BE2C (cell line): ENCODE measurements at regions not wholly inside any gene's neighbourhood (a gene's known extent, or its start where the extent isn't known, plus 50 kb on each side); places are given as distances from the start of the nearest gene placed in this dataset.
"Not testable (repeated sequence)": the region's sequence is repeated elsewhere in the genome, so short reads cannot be mapped to it uniquely, and the experiment has no call there.

ENCODE experiments used
- DNase-seq: peaks from one replicate; pipeline ENCODE4 v3.0.0-alpha.2; 2020
- H3K27me3 ChIP-seq: fragments of 250-450 bp; sonication (Bioruptor Pico); 2 replicates; pipeline ENCODE4 v1.5.1; 2020; ENCODE audit warnings: mild to moderate bottlenecking
- H3K36me3 ChIP-seq: fragments of 250-450 bp; sonication (Bioruptor Pico); 2 replicates; pipeline ENCODE4 v1.5.1; 2020; ENCODE audit warnings: mild to moderate bottlenecking
- H3K4me1 ChIP-seq: fragments of 250-450 bp; sonication (Bioruptor Pico); 2 replicates; pipeline ENCODE4 v1.5.1; 2020
- H3K4me3 ChIP-seq: 2 replicates; pipeline ENCODE4 v1.5.1; 2011; ENCODE audit warnings: low read depth, low read length
- H3K9me3 ChIP-seq: fragments of 250-450 bp; sonication (Bioruptor Pico); 2 replicates; pipeline ENCODE4 v1.5.1; 2020
- TF ChIP-seq, protein P1 (sequence below): IDR thresholded peaks from 2 replicates; pipeline ENCODE4 v1.5.1; 2012; ENCODE audit warnings: mild to moderate bottlenecking, low read depth, low read length

DNA sequence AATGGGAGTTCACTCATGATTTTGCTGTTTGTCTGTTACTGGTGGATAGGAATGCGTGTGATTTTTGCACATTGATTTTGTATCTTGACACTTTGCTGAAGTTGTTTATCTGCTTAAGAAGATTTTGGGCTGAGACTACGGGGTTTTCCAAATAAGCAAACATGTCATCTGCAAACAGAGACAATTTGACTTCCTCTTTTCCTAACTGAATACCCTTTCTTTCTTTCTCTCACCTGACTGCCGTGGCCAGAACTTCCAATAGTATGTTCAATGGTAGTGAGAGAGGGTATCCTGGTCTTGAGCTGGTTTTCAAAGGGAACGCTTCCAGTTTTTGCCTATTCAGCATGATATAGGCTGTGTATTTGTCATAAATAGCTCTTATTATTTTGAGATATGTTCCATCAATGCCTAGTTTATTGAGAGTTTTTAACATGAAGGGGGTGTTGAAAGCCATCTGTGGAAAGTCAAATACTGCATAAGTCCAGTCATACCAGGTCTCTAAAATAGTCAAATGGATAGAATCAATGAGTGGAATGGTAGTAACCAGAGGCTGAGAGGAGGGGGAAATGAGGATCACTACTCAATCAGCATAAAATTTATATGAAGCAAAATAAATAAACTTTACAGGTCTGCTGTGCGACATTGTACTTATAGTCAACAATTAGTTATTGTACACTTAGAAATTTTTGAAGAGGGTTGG is 610.4 kb upstream of the ADGRB3 start:
- no peak overlapping the region for H3K4me3 ChIP-seq
- H3K4me1 ChIP-seq, result no peaks in the 10 kb centered on the region
- TF ChIP-seq, protein P1, sequence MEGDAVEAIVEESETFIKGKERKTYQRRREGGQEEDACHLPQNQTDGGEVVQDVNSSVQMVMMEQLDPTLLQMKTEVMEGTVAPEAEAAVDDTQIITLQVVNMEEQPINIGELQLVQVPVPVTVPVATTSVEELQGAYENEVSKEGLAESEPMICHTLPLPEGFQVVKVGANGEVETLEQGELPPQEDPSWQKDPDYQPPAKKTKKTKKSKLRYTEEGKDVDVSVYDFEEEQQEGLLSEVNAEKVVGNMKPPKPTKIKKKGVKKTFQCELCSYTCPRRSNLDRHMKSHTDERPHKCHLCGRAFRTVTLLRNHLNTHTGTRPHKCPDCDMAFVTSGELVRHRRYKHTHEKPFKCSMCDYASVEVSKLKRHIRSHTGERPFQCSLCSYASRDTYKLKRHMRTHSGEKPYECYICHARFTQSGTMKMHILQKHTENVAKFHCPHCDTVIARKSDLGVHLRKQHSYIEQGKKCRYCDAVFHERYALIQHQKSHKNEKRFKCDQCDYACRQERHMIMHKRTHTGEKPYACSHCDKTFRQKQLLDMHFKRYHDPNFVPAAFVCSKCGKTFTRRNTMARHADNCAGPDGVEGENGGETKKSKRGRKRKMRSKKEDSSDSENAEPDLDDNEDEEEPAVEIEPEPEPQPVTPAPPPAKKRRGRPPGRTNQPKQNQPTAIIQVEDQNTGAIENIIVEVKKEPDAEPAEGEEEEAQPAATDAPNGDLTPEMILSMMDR, result no peak
- no peaks in the 10 kb centered on the region for H3K36me3 ChIP-seq
- H3K9me3 ChIP-seq, result no peaks in the 10 kb centered on the region
- no peaks in the 10 kb centered on the region for H3K27me3 ChIP-seq
- DNase-seq, result no peak

DNA sequence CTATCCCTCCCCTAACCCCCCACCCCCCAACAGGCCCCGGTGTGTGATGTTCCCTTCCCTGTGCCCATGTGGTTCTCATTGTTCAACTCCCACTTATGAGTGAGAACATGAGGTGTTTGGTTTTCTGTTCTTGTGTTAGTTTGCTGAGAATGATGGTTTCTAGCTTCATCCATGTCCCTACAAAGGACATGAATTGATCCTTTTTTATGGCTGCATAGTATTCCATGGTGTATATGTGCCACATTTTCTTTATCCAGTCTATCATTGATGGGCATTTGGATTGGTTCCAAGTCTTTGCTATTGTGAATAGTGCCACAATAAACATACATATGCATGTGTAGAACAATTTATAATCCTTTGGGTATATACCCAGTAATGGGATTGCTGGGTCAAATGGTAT is 612.1 kb upstream of the ADGRB3 start:
- not testable (repeated sequence) for H3K4me1 ChIP-seq, H3K4me3 ChIP-seq, H3K27me3 ChIP-seq, H3K36me3 ChIP-seq, DNase-seq, H3K9me3 ChIP-seq

DNA sequence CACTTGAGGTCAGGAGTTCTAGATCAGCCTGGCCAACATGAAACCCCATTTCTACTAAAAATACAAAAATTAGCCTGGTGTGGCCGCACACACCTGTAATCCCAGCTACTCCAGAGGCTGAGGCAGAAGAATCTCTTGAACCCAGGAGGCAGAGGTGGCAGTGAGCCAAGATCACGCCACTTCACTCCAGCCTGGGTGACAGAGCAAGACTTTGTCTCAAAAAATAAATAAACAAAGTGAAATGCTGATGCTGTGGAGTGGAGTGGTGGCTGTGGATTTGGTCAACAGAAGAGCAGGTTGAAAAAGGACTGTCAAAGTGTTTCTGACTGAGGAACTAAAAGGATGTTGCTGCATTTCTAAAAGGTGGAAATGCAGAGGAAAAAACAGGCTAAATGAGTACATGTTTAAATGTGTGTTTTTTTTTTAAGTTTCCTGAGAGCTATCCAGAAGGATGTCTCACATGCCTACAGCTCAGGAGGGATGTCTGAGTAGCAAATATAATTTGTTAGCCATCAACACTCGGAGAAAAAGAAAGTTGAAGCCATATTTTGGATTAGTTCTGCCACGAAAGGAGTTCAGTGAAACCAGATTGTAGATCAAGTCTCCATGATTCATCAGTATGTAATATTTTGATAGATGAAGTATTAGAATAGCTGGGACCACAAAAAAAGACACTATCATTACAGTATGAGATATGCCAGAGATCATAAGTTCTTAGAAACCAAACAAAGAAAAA is 621.1 kb upstream of the ADGRB3 start:
- H3K4me3 ChIP-seq, result no peak overlapping the region
- TF ChIP-seq, protein P1, result no peak
- H3K27me3 ChIP-seq, result no peaks in the 10 kb centered on the region
- H3K4me1 ChIP-seq, result no peaks in the 10 kb centered on the region
- H3K36me3 ChIP-seq, result no peaks in the 10 kb centered on the region
- DNase-seq, result no peak
- H3K9me3 ChIP-seq, result no peaks in the 10 kb centered on the region

DNA sequence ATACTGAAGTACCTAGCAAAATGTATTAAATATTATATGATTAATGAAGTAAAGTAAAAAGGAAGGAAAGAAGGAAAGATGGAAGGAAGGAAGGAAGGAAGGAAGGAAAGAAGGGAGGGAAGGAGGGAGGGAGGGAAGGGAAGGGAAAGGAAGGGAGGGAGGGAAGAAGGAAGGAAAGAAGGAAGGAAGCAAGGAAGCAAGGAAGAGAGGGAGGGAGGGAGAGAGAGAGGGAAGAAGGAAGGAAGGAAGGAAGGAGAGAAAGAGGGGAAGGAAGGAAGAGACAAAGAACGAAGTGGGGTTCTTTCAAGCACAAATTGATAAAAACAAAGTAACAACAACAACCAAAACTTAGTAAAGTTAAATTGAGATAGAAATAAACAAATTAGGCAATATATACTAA is 622.3 kb upstream of the ADGRB3 start:
- TF ChIP-seq, protein P1, result no peak
- H3K36me3 ChIP-seq, result no peaks in the 10 kb centered on the region
- peaks cover 3% of the 10 kb centered on the region; the same call in 1 of the 2 replicates for H3K4me1 ChIP-seq
- no peak overlapping the region for H3K4me3 ChIP-seq
- H3K9me3 ChIP-seq, result no peaks in the 10 kb centered on the region
- H3K27me3 ChIP-seq, result no peaks in the 10 kb centered on the region
- DNase-seq, result no peak

DNA sequence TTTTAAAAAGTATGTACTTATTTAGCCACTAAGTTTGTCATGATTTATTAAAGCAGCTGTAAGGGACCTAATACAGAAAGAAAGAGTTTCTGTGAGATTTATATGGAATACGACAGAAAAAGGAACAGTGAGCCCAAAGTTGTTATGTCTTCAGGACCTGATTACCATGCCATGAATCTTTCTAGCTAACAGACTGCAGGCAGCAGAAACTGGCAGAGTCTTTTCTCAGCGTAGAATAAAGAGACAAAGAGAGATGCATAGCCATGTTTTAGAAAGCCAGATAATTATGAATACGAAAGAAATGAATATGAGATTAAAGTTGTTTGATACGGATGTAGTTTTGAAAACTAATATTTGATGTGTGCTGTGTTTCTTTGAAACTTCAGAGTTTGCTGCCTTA is 624.1 kb upstream of the ADGRB3 start:
- DNase-seq, result no peak
- TF ChIP-seq, protein P1, result no peak
- no peaks in the 10 kb centered on the region for H3K36me3 ChIP-seq
- no peak overlapping the region for H3K4me3 ChIP-seq
- peaks cover 7% of the 10 kb centered on the region; the same call in 1 of the 2 replicates for H3K4me1 ChIP-seq
- no peaks in the 10 kb centered on the region for H3K9me3 ChIP-seq
- no peaks in the 10 kb centered on the region for H3K27me3 ChIP-seq

DNA sequence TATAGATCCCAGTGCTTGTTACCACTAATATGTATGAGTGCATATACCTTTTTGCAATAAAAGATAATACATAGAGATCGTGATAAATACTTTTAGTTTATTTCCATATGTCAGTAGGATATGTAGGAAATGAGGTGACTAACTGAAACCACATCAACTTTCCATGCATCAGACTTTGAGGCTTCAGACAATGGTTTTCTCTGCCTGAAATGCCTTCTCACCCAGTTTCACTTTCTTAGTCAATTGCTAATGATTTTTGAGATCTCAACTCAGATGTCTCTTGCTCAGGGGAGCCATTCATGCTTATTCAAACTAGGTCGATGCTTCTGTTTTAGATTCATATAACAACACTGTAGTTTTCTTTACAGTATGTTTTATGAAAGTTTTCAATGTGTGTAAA is 626.6 kb upstream of the ADGRB3 start:
- TF ChIP-seq, protein P1, result no peak
- Histone ChIP-seq H3K36me3 (no peaks in the 10 kb centered on the region), H3K27me3 (no peaks in the 10 kb centered on the region), H3K4me1 (peaks cover 7% of the 10 kb centered on the region; the same call in 1 of the 2 replicates), H3K9me3 (no peaks in the 10 kb centered on the region), H3K4me3 (no peak overlapping the region)
- DNase-seq, result no peak
